ENCODE measurements at regions not wholly inside any gene's neighbourhood (a gene's known extent, or its start where the extent isn't known, plus 50 kb on each side); places are given as distances from the start of the nearest gene placed in this dataset.

- H3K4me3 Mint-ChIP-seq: no peak overlapping the region
- H3K36me3 ChIP-seq (replicated peaks in 1 of 2; ENCODE audit: control insufficient read depth in 1 of 2, insufficient read depth in 2 of 2, low read length in 2 of 2): no peaks in the 10 kb centered on the region
- no peaks in the 10 kb centered on the region for H4K20me1 ChIP-seq (ENCODE audit: insufficient read depth, low read length)
- H3K4me2 ChIP-seq (replicated peaks; ENCODE audit: extremely low read depth, low read length, poor library complexity, severe bottlenecking): no peak overlapping the region
- H3K27me3 Mint-ChIP-seq (ENCODE audit: low read depth in 3 of 3): peaks cover 5 to 6% (median 5%) of the 10 kb centered on the region in 3 donors
- no peak overlapping the region for H3K27ac ChIP-seq (ENCODE audit: low read depth in 1 of 2, low read length in 2 of 2)
- H3K27ac Mint-ChIP-seq: peak overlapping the region in 2 of 7 donors; percentile 61 to 68
- H2AFZ ChIP-seq (ENCODE audit: insufficient read depth, low read depth, low read length, poor library complexity, severe bottlenecking): no peak overlapping the region
- H3K9me3 Mint-ChIP-seq: peaks cover 0 to 6% (median 3%) of the 10 kb centered on the region in 7 donors
- no peak for TF ChIP-seq CTCF (IDR thresholded peaks at IDR 0.05)
- no peaks in the 10 kb centered on the region for H3K79me2 ChIP-seq (ENCODE audit: insufficient read depth, low read length)
- H3K9ac ChIP-seq (ENCODE audit: insufficient read depth, low read length, poor library complexity, severe bottlenecking): no peak overlapping the region
- H3K36me3 Mint-ChIP-seq: no peaks in the 10 kb centered on the region
- H3K4me3 ChIP-seq (replicated peaks in 1 of 3; ENCODE audit: low read depth in 2 of 3, low read length in 3 of 3): no peak overlapping the region
- DNase-seq: no peak
- no peaks in the 10 kb centered on the region for H3K9me3 ChIP-seq (replicated peaks in 1 of 2; ENCODE audit: control insufficient read depth in 1 of 2, insufficient read depth in 1 of 2, low read length in 2 of 2)
- WGBS (ENCODE audit: insufficient coverage): 88% methylated on average over 5 of the region's 9 CpGs
- H3K4me1 ChIP-seq (ENCODE audit: control insufficient read depth in 1 of 2, insufficient read depth in 2 of 2, low read length in 2 of 2): peaks cover 2 to 8% of the 10 kb centered on the region in 2 donors
- H3K27me3 ChIP-seq (ENCODE audit: control insufficient read depth in 2 of 2, insufficient read depth in 2 of 2, low read length in 2 of 2): no peaks in the 10 kb centered on the region
- peaks cover 8% of the 10 kb centered on the region for H3K4me1 Mint-ChIP-seq
- intact Hi-C loops (cut with micrococcal nuclease): no loop called here
These were observed 80.2 kb upstream of the CALM2 start for GRCh38 chr2:47256416-47257087.

- Histone ChIP-seq H2AFZ (ENCODE audit: insufficient read depth, low read depth, low read length, poor library complexity, severe bottlenecking) (no peak overlapping the region), H3K79me2 (ENCODE audit: insufficient read depth, low read length) (no peaks in the 10 kb centered on the region), H4K20me1 (ENCODE audit: insufficient read depth, low read length) (no peaks in the 10 kb centered on the region), H3K9ac (ENCODE audit: insufficient read depth, low read length, poor library complexity, severe bottlenecking) (no peak overlapping the region), H3K4me2 (replicated peaks; ENCODE audit: extremely low read depth, low read length, poor library complexity, severe bottlenecking) (no peak overlapping the region), H3K9me3 (replicated peaks in 1 of 2; ENCODE audit: control insufficient read depth in 1 of 2, insufficient read depth in 1 of 2, low read length in 2 of 2) (no peaks in the 10 kb centered on the region), H3K36me3 (replicated peaks in 1 of 2; ENCODE audit: control insufficient read depth in 1 of 2, insufficient read depth in 2 of 2, low read length in 2 of 2) (no peaks in the 10 kb centered on the region), H3K4me3 (replicated peaks in 1 of 3; ENCODE audit: low read depth in 2 of 3, low read length in 3 of 3) (no peak overlapping the region), H3K27me3 (ENCODE audit: control insufficient read depth in 2 of 2, insufficient read depth in 2 of 2, low read length in 2 of 2) (no peaks in the 10 kb centered on the region), H3K27ac (ENCODE audit: low read depth in 1 of 2, low read length in 2 of 2) (no peak overlapping the region), H3K4me1 (ENCODE audit: control insufficient read depth in 1 of 2, insufficient read depth in 2 of 2, low read length in 2 of 2) (peaks cover 2 to 8% of the 10 kb centered on the region in 2 donors)
- no peak for TF ChIP-seq CTCF (IDR thresholded peaks at IDR 0.05)
- intact Hi-C loops (cut with micrococcal nuclease): no loop called here
- Mint-ChIP-seq H3K4me3 (no peak overlapping the region), H3K9me3 (peaks cover 0 to 6% (median 3%) of the 10 kb centered on the region in 7 donors), H3K27me3 (ENCODE audit: low read depth in 3 of 3) (peaks cover 5 to 6% (median 5%) of the 10 kb centered on the region in 3 donors), H3K36me3 (no peaks in the 10 kb centered on the region), H3K27ac (no peak overlapping the region), H3K4me1 (peaks cover 8% of the 10 kb centered on the region)
- no peak for DNase-seq
- WGBS (ENCODE audit: insufficient coverage): no CpG with 5 or more reads among the region's 4 CpGs
These were observed 79.5 kb upstream of the CALM2 start for GRCh38 chr2:47255794-47256193.

Measured in CD14-positive monocyte (primary cell).